Hypothalamus (tissue), 51 donors: ENCODE measurements at regions not wholly inside any gene's neighbourhood (a gene's known extent, or its start where the extent isn't known, plus 50 kb on each side); places are given as distances from the start of the nearest gene placed in this dataset.

Experiments used
- DNase-seq, 51 donors: peaks; one replicate each; lab custom pipeline; 2025; lab: John Stamatoyannopoulos, UW

GRCh38 chr18:78891185-78891762 lies 88.3 kb upstream of the SALL3 start:
- no peak for DNase-seq

DNA sequence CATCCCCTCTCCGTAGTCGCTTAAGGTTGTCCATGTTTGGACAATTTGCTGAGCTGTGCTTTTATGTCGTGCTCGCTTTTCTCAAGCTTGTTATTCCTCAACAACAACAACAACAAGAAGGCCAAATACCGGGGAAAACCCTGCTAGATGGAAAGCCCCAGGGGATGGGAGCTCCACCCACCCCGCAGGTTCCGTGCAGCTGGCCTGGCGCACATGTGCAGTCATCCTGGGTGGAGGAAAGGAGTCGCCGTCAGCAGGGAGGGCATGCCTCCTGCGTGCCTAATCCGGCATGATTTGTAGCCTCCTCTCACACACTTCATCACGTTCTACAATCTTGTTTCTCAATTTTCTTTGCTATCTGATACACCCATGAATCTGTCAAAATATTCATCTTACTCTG lies 87.4 kb upstream of the SALL3 start:
- DNase-seq, result no peak

- no peak for DNase-seq
These were observed 86.9 kb upstream of the SALL3 start for GRCh38 chr18:78892721-78893120.

DNA sequence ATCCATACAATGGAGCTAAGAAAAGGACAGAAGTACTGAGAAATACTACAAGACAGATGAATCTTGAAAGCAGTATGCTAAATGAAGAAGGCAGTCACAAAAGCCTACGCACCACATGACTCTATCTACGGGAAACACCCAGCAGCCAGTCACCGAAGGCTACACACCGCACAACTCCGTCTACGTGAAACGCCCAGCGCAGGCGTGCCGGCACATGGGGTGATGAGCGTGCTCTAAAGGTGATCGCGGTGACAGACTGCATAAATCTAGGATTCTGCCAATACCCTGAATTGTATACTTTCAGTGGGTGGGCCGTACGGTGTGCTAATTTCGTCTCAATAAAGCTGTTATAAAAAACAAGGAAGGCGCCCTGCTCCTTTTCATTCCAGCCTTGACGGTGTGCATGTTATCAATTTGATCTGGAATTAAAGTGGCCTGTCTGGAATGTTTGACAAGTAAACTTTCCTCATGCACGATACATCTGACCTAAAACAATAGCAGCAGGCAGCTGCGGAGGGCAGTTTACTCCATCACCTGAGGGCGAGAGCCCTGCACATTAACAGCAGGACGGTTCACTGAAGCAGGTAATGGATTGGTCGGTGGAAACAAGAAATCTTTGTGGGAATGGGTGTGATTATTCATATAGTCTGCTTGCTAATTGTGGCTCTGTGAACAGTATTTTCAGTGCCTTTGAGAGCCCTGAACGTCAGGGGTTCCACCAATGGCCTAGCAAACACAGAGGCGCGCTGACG lies 86.2 kb upstream of the SALL3 start:
- no peak for DNase-seq

DNA sequence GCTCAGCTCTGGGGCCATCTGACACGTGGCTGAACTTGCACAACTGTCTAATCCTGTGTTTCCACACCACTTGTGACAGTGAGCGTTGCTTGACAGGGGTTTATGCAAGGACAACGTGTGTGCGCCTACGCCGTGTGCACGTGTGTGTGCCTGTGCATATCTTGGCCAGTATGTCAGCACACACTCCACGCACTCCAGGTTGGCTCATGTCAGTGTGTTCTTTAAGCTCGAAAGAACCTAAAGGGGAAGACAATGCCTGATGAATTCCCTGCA lies 85.6 kb upstream of the SALL3 start:
- no peak for DNase-seq

- no peak for DNase-seq
These were observed 84.2 kb upstream of the SALL3 start for GRCh38 chr18:78895207-78896001.

DNA sequence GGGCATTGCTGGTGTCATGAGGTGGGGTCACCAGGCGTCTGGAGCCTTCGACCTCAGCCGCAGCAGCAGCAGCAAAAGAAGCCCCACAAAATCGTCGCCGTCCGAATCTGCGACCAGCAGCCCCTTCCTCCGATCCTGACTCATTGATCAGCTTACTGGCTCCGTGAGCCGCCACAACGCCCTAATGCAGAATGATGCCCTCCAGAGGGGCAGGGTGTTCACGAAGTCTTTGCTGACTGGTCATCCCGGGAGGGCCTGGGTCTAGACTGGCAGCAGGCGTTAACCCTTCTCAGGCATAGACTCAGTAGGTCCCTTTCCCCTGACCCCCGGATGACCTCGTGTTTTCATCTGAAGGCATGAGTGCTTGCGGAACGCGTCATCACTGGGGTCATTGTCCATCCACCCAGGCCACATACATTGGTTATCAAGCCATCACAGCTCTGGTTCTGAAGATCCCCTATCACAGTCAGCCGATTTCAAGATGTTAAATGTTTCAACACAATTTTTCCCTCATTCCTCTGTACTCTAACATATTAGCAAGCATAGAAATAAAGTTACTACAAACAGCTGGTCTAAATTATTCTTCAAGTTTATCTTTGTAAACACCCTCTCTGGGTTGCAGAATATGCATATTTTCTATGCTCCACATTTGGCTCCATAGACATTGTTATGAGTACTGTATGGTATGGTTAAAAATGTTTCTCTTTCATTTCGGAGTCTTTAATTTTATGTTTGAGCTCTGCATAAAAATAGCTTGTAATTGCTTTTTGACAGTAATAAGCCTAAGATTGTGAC lies 83.3 kb upstream of the SALL3 start:
- no peak for DNase-seq

DNA sequence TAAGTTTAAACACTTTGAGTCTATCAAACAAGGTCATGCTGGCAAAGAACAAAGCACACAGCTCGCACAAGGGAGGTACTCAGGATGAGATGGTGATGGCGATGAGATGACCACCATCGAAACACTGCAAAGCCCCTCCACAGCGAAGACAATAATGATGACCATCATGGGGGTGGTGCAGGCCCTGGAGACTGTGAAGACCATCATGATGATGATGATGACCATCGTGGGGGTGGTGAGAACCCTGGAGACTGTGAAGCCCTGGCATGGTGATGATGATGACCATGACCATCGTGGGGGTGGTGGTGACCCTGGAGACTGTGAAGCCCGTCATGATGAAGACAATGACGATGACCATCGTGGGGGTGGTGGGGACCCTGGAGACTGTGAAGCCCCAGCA lies 81.6 kb upstream of the SALL3 start:
- DNase-seq, result no peak

DNA sequence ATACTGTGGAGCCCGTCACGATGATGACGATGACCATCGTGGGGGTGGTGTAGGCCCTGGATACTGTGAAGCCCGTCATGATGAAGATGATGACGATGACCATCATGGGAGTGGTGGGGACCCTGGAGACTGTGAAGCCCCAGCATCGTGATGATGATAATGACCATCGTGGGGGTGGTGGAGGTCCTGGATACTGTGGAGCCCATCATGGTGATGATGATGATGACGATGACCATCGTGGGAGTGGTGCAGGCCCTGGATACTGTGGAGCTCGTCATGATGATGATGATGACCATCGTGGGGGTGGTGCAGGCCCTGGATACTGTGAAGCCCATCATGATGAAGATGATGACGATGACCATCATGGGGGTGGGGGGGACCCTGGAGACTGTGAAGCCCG lies 81.0 kb upstream of the SALL3 start:
- no peak for DNase-seq

DNA sequence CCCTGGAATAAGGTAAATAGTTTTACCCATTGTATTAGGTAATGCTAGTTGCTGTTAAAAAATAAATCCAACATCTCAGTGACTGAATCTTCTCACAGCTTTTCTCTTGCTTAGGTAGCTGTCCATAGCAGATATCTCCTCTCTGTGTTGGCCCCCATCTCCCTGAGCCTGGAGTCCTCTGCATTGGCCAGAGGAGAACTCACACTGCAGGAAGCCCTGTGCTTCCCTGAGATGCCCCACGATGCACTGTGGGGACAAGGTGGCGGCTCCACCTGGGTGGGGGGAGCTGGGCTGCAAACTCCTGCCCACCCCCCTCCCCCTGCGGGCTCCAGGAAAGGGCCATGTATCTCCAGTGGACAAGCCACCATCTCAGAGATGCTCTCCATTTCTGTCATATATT lies 80.4 kb upstream of the SALL3 start:
- no peak for DNase-seq

DNA sequence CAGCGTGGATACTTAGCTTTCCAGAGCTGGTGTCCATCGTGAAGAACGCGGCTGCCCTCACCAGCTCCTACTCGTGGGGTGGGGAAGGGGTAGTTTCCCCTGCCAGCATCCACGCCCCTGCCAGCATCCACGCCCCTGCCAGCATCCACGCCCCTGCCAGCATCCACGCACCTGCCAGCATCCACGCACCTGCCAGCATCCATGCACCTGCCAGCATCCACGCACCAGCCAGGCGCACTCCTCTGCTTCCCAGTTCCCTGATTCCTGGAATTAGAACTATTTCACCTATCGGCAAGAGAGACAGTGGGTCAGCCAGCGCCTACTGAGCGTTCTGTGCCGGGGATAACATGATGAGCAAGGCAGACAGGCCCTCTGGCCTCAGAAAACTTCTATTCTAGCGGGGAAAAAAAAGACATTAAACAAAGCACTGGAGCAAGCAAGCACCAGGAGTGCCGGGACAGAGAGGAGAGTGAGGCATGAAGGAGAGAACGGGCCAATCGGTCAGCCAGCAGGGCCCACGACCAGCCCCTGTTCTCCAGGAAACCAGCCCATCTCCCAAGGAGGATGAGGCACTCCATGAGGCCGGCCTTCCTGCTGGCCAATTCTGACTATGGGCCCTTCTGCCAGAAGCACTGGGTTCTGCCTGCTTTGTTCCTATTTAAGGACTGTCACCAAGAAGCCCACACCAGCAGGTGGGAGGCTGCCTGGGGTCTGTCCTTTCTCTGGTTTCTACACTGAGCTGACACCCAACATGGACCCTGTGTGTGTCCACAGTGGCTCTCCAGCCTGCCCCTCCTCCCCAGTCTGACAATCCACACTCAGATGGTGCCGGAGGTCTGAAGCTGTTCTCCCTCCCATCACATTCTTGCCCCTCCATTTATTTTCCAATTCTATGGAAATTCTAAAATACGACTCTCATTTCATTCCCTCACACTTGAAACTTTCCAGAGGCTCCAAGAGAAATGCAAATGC lies 78.4 kb upstream of the SALL3 start:
- no peak for DNase-seq

DNA sequence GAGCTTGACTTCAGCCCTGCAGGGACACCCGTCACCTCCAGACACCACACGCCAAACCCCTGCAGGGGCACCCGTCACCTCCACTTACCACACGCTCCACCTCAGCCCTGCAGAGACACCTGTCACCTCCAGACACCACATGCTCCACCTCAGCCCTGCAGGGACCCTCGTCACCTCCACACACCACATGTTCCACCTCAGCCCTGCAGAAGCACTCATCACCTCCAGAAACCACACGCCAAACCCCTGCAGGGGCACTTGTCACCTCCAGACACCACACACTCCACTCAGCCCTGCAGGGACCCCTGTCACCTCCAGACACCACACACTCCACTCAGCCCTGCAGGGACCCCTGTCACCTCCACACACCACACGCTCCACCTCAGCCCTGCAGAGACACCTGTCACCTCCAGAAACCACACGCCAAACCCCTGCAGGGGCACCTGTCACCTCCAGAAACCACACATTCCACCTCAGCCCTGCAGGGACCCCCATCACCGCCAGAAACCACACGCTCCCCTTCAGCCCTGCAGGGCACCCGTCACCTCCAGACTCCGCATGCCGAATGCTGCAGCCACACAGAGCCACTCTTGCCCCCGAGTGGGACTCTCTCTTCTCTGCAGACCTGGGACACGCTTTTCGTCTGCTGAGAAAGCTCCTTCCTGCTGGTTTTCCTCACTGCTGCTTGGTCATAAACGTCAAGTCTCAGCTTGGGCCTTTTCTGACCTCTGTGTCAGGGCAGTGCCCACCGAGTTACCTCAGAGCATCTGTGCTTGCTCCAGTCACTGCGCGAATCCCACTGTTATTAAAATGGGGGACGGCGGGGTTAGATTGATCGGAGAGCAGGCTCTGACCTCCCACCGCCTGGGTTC lies 77.5 kb upstream of the SALL3 start:
- DNase-seq, result no peak

GRCh38 chr18:78902795-78903435 lies 76.7 kb upstream of the SALL3 start:
- no peak for DNase-seq

DNA sequence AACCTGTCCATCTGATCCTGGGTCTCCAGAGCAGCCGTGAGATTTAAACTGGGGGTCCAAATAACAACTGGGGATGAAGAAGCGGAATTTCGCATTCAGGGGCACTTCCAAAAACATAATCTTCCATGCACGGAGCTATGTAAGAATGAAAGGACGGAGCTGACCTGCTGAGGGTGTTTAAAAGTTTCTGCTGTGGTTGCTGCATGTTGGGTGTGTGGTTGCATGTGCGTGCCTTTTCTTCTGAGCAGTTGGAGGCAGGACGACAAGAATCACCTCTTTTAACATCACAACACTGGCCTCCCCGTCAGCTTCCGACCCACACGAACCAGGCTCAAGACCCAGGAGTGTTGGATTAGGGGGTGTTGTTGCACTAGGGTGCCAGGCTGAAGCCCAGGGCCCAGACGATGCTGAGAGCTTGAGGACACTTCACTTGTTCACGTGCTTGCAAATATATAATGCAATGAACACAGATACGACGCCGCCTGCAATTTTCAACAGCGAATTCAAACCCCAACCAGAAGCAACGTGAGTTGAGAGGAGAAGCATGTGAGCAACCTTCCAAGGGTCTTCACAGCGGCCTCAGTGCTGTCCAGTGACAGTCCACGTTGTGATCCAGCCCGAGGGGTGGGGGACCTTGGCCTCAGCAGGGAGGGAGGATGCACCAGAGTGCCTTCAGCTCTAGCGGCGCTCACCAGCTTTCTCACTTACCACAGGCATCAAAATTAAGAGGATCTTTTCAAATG lies 76.0 kb upstream of the SALL3 start:
- no peak for DNase-seq

DNA sequence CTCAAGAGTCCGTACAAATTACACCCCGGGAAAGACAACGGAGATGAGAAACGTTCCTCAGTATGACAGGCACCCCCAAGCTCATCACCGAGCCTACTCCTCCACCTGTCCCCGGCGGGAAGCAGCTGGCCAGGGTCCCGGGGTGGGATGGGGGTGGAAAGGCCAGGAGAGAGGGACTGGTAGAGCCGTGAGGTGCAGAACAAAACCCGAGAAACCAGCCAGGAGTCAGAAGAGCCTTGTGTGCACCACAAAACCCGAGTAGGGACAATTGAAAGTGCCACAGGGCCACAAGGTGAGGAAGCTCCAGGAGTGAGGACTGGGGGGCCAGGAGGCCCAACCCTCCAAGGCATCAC lies 75.5 kb upstream of the SALL3 start:
- DNase-seq, result no peak

DNA sequence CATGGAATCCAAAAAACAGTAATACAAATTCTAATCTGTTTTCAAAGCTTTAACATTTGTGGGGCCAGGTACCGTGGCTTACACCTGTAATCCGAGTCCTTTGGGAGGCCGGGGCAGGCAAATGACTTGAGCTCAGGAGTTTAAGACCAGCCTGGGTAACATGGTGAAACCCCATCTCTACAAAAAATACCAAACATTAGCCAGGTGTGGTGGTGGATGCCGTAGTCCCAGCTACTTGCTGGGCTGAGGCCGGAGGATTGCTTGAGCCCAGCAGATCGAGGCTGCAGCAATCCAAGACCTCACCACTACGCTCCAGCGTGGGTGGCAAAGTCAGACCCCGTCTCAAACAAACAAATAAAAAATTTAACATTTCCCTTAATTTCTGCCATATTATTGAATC lies 74.3 kb upstream of the SALL3 start:
- DNase-seq, result no peak

DNA sequence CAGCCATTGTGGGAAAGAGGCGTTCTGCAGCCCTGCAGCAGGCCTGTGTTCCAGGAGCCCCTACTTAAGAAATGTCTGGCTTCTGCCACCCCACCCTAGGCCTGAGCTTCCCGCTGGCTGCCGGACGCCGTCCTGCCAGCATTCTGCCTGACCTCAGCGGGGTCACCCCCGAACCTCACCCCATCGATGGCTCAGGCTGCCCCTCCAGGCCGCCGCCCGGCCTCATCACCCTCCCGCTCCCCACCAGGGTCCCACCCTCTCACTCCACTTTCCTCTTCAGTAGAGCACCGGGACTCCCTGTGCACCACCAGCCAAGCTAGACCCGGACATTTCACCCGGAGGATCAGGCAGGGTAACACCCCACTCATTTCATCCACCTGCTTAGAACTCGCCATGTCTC lies 73.6 kb upstream of the SALL3 start:
- no peak for DNase-seq
